GM12878 (cell line): ENCODE measurements at regions not wholly inside any gene's neighbourhood (a gene's known extent, or its start where the extent isn't known, plus 50 kb on each side); places are given as distances from the start of the nearest gene placed in this dataset.

Source experiments
- ATAC-seq: fragments of 200-7000 bp; cut with Tn5 transposase; 3 replicates; pipeline ENCODE4 v1.9.1; 2020; ENCODE audit warnings: mild to moderate bottlenecking, moderate library complexity
- BruUV-seq: library from RNA; stranded (reverse); fragments of 400-500 nt; replicated peaks from 2 replicates; lab custom pipeline; 2021; lab: Mats Ljungman, UMichigan
- CTCF ChIA-PET: fragments of 300-600 bp; sonication (Branson Sonifier 250); formaldehyde crosslinking; extraction: SDS; loops from one replicate; lab custom pipeline; 2021; ENCODE audit warnings: inconsistent platforms; lab: Yijun Ruan, JAX
- POLR2A ChIA-PET: fragments of 350-600 bp; formaldehyde crosslinking; extraction: SDS; loops from one replicate; lab custom pipeline; 2021; ENCODE audit warnings: inconsistent platforms; lab: Charles Lee
- RAD21 ChIA-PET: fragments of 300-600 bp; sonication (Branson Sonifier 250); formaldehyde crosslinking; loops from one replicate; lab custom pipeline; 2023; ENCODE audit warnings: antibody characterized with exemption; ENCODE audit not compliant: unreplicated experiment; lab: Charles Lee
- SMC1A ChIA-PET: fragments of 300-600 bp; sonication (Branson Sonifier 250); formaldehyde crosslinking; loops from one replicate; lab custom pipeline; 2023; ENCODE audit not compliant: unreplicated experiment, uncharacterized antibody; lab: Charles Lee
- DNase-seq: peaks from one replicate; pipeline ENCODE4 v3.0.0-alpha.2; 2011; ENCODE audit warnings: low read depth, low spot score
- FAIRE-seq: peaks from 3 replicates; lab custom pipeline; 2011; peaks lifted over from hg19 to GRCh38; lab: Jason Lieb, UNC
- H2AFZ ChIP-seq: 2 replicates; pipeline ENCODE4 v1.6.0; 2011; ENCODE audit warnings: low read depth, low read length, control low read depth; ENCODE audit not compliant: control insufficient read depth
- H3K27ac ChIP-seq: 2 replicates; pipeline ENCODE4 v1.5.1; 2011; ENCODE audit warnings: control low read depth; ENCODE audit not compliant: control insufficient read depth, insufficient read depth
- H3K27me3 ChIP-seq, 2 experiments: replicated peaks in 1 of 2; 2 replicates each; pipeline versions ENCODE4 v1.6.0 to v1.6.1; 2011; ENCODE audit warnings: low read length in 1 of 2; ENCODE audit not compliant: control insufficient read depth in 2 of 2, insufficient read depth in 2 of 2
- H3K36me3 ChIP-seq, 2 experiments: 2 replicates each; pipeline ENCODE4 v1.5.1; 2011; ENCODE audit warnings: low read length in 1 of 2; ENCODE audit not compliant: control insufficient read depth in 2 of 2, insufficient read depth in 2 of 2
- H3K4me1 ChIP-seq: 2 replicates; pipeline ENCODE4 v1.6.1; 2011; ENCODE audit warnings: mild to moderate bottlenecking, low read length, moderate library complexity, mixed read lengths; ENCODE audit not compliant: control insufficient read depth, insufficient read depth
- H3K4me2 ChIP-seq: 2 replicates; pipeline ENCODE4 v1.6.0; 2011; ENCODE audit warnings: control low read depth; ENCODE audit not compliant: control insufficient read depth, insufficient read depth
- H3K4me3 ChIP-seq: fragments of 200-600 bp; sonication (generic); 2 replicates; pipeline ENCODE4 v1.5.1; 2016
- H3K79me2 ChIP-seq: 2 replicates; pipeline ENCODE4 v1.6.0; 2011; ENCODE audit warnings: low read length; ENCODE audit not compliant: control insufficient read depth, insufficient read depth
- H3K9ac ChIP-seq: 2 replicates; pipeline ENCODE4 v1.8.0; 2011; ENCODE audit warnings: low read length, control low read depth, mixed read lengths; ENCODE audit not compliant: control insufficient read depth, insufficient read depth
- H3K9me3 ChIP-seq: replicated peaks from 3 replicates; pipeline ENCODE4 v1.5.1; 2011; ENCODE audit warnings: mild to moderate bottlenecking, low read length; ENCODE audit not compliant: control insufficient read depth, insufficient read depth
- H4K20me1 ChIP-seq: 2 replicates; pipeline ENCODE4 v1.6.0; 2011; ENCODE audit not compliant: control insufficient read depth, insufficient read depth
- E2F8 ChIP-seq: fragments of 450-650 bp; IDR thresholded peaks from 2 replicates; pipeline ENCODE4 v1.6.1; 2018; ENCODE audit warnings: mild to moderate bottlenecking, low read depth, moderate library complexity; ENCODE audit not compliant: partially characterized antibody
- KAT2A ChIP-seq: conservative IDR thresholded peaks from 2 replicates; pipeline ENCODE4 v1.6.1; 2011; ENCODE audit warnings: low read depth, low read length; ENCODE audit not compliant: control insufficient read depth
- MTA3 ChIP-seq: IDR thresholded peaks from 2 replicates; pipeline ENCODE4 v1.6.1; 2012; ENCODE audit warnings: low read length, inconsistent platforms, borderline replicate concordance
- NFXL1 ChIP-seq: fragments of 450-650 bp; IDR thresholded peaks from 2 replicates; pipeline ENCODE4 v1.6.1; 2017; ENCODE audit warnings: antibody characterized with exemption, mild to moderate bottlenecking, borderline replicate concordance
- PAX5 ChIP-seq: IDR thresholded peaks from 2 replicates; pipeline ENCODE4 v1.6.1; 2011; ENCODE audit warnings: low read depth, low read length, borderline replicate concordance
- POLR2AphosphoS2 ChIP-seq: IDR thresholded peaks from 2 replicates; pipeline ENCODE4 v1.6.1; 2011; ENCODE audit warnings: low read depth, mild to moderate bottlenecking, low read length, improper control_type of control experiment, moderate library complexity
- RELB ChIP-seq: fragments of 450-650 bp; IDR thresholded peaks from 2 replicates; pipeline ENCODE4 v1.6.1; 2017; ENCODE audit warnings: low read depth, mild to moderate bottlenecking, moderate library complexity
- SRF ChIP-seq, 2 experiments: IDR thresholded peaks; 2 replicates each; pipeline ENCODE4 v1.6.1; 2011; ENCODE audit warnings: low read depth in 2 of 2, low read length in 2 of 2, mild to moderate bottlenecking in 1 of 2, moderate library complexity in 1 of 2
- SUZ12 ChIP-seq: fragments of 200-600 bp; sonication (generic); IDR thresholded peaks from one replicate; pipeline ENCODE4 v1.6.1; 2018; ENCODE audit warnings: antibody characterized with exemption, mild to moderate bottlenecking; ENCODE audit not compliant: unreplicated experiment
- TBL1XR1 ChIP-seq: IDR thresholded peaks from 2 replicates; pipeline ENCODE4 v1.6.1; 2012; ENCODE audit warnings: low read depth, low read length, improper control_type of control experiment
- TCF12 ChIP-seq: IDR thresholded peaks from 2 replicates; pipeline ENCODE4 v1.6.1; 2011; ENCODE audit warnings: low read depth, mild to moderate bottlenecking, low read length
- ZSCAN29 ChIP-seq: fragments of 450-650 bp; IDR thresholded peaks from 2 replicates; pipeline ENCODE4 v1.6.1; 2017; ENCODE audit warnings: mild to moderate bottlenecking, moderate library complexity
- WGBS: methylation state at CpG from one replicate; pipeline ENCODE4 v1.1.6; 2016; ENCODE audit warnings: low lambda C conversion rate; ENCODE audit not compliant: insufficient replicate concordance, insufficient coverage; ENCODE audit errors: missing lambda C conversion rate; 5-methylcytosine and 5-hydroxymethylcytosine counted together
- in situ Hi-C: fragments of 300-500 bp; cut with MboI; formaldehyde crosslinking; loops from 9 replicates; pipeline ENCODE4 v1.14.3; 2018; ENCODE audit warnings: mixed read lengths
- intact Hi-C: fragments of 100-400 bp; cut with micrococcal nuclease; formaldehyde crosslinking; loops from one replicate; pipeline ENCODE4 v1.14.2; 2022; ENCODE audit not compliant: unreplicated experiment
- TF ChIP-seq, protein P1 (sequence below): IDR thresholded peaks from 2 replicates; pipeline ENCODE4 v1.6.1; 2011; ENCODE audit warnings: borderline replicate concordance, low read depth, mild to moderate bottlenecking, moderate library complexity, low read length; ENCODE audit not compliant: insufficient read depth, poor library complexity, severe bottlenecking
- TF ChIP-seq, protein P2 (sequence below): fragments of 450-650 bp; conservative IDR thresholded peaks from 2 replicates; pipeline ENCODE4 v1.6.1; 2017; ENCODE audit warnings: mild to moderate bottlenecking, moderate library complexity

- no peaks in the 10 kb centered on the region for H3K27me3 ChIP-seq
- WGBS: 0% methylated on average over 1 of the region's 1 CpG
- DNase-seq (no peak), FAIRE-seq (no peak), ATAC-seq (no peak)
- H3K4me3 ChIP-seq: no peak overlapping the region
- no peak overlapping the region for H3K9ac ChIP-seq
- ChIA-PET SMC1A (interaction anchor here (1.1 to 1.2 kb wide), 2 partner anchors 8 to 21 kb away, joined by 3 read pairs; no protein-coding TSS in a partner anchor), CTCF (no interaction called here), POLR2A (no interaction called here), RAD21 (no interaction called here)
- H3K4me2 ChIP-seq: no peak overlapping the region
- in situ Hi-C loops: no loop called here
- no peak overlapping the region for H3K27ac ChIP-seq
- no peak overlapping the region for H2AFZ ChIP-seq
- BruUV-seq: no TSS peak
- H3K9me3 ChIP-seq: no peaks in the 10 kb centered on the region
- no peaks in the 10 kb centered on the region for H3K36me3 ChIP-seq
- TF ChIP-seq TBL1XR1 (no peak), POLR2AphosphoS2 (no peak), MTA3 (no peak), NFXL1 (no peak), KAT2A (no peak), RELB (no peak), SRF (IDR thresholded peaks at IDR 0.05; ENCODE audit: low read depth in 2 of 2, low read length in 2 of 2) (no peak), E2F8 (no peak), ZSCAN29 (no peak), TCF12 (no peak), SUZ12 (no peak), PAX5 (no peak)
- TF ChIP-seq, protein P1, sequence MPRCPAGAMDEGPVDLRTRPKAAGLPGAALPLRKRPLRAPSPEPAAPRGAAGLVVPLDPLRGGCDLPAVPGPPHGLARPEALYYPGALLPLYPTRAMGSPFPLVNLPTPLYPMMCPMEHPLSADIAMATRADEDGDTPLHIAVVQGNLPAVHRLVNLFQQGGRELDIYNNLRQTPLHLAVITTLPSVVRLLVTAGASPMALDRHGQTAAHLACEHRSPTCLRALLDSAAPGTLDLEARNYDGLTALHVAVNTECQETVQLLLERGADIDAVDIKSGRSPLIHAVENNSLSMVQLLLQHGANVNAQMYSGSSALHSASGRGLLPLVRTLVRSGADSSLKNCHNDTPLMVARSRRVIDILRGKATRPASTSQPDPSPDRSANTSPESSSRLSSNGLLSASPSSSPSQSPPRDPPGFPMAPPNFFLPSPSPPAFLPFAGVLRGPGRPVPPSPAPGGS: no peak
- TF ChIP-seq, protein P2, sequence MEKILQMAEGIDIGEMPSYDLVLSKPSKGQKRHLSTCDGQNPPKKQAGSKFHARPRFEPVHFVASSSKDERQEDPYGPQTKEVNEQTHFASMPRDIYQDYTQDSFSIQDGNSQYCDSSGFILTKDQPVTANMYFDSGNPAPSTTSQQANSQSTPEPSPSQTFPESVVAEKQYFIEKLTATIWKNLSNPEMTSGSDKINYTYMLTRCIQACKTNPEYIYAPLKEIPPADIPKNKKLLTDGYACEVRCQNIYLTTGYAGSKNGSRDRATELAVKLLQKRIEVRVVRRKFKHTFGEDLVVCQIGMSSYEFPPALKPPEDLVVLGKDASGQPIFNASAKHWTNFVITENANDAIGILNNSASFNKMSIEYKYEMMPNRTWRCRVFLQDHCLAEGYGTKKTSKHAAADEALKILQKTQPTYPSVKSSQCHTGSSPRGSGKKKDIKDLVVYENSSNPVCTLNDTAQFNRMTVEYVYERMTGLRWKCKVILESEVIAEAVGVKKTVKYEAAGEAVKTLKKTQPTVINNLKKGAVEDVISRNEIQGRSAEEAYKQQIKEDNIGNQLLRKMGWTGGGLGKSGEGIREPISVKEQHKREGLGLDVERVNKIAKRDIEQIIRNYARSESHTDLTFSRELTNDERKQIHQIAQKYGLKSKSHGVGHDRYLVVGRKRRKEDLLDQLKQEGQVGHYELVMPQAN: no peak
- H3K79me2 ChIP-seq: no peaks in the 10 kb centered on the region
- intact Hi-C loops: no loop called here
- no peaks in the 10 kb centered on the region for H3K4me1 ChIP-seq
- no peaks in the 10 kb centered on the region for H4K20me1 ChIP-seq
Observed at GRCh38 chr13:47310401-47310800, 413.5 kb upstream of the HTR2A start.
